ENCODE measurements at regions not wholly inside any gene's neighbourhood (a gene's known extent, or its start where the extent isn't known, plus 50 kb on each side); places are given as distances from the start of the nearest gene placed in this dataset.

- Histone ChIP-seq H3K9me3 (no peaks in the 10 kb centered on the region), H3K27ac (no peak overlapping the region), H3K4me1 (no peaks in the 10 kb centered on the region), H3K36me3 (no peaks in the 10 kb centered on the region), H3K27me3 (no peaks in the 10 kb centered on the region), H3K4me3 (no peak overlapping the region)
- DNase-seq (no peak), ATAC-seq (ENCODE audit: low FRiP score in 2 of 2) (no peak)
- TF ChIP-seq POLR2AphosphoS5 (IDR thresholded peaks at IDR 0.05), result no peak
- TF ChIP-seq EP300 (IDR thresholded peaks at IDR 0.05), result no peak
- no peak for TF ChIP-seq CTCF (IDR thresholded peaks at IDR 0.05)
- no peak for TF ChIP-seq POLR2A (IDR thresholded peaks at IDR 0.05)
Observed at GRCh38 chr14:49508124-49508523, 78.1 kb downstream of the RPS29 start.

GRCh38 chr14:49506650-49507049, 79.5 kb downstream of the RPS29 start:
- WGBS, 2 donors, result 65 to 67% methylated on average over 2 of the region's 2 CpGs
- Histone ChIP-seq H3K27me3 (no peaks in the 10 kb centered on the region), H3K36me3 (no peaks in the 10 kb centered on the region), H3K27ac (no peak overlapping the region), H3K4me3 (no peak overlapping the region), H3K4me1 (no peaks in the 10 kb centered on the region), H3K9me3 (no peaks in the 10 kb centered on the region)
- TF ChIP-seq POLR2A (IDR thresholded peaks at IDR 0.05) (no peak), POLR2AphosphoS5 (IDR thresholded peaks at IDR 0.05) (no peak), CTCF (IDR thresholded peaks at IDR 0.05) (no peak), EP300 (IDR thresholded peaks at IDR 0.05) (no peak)
- no peak for DNase-seq
- no peak for ATAC-seq (ENCODE audit: low FRiP score in 2 of 2)

- H3K9me3 ChIP-seq, result no peaks in the 10 kb centered on the region
- no peak overlapping the region for H3K27ac ChIP-seq
- no peak overlapping the region for H3K4me3 ChIP-seq
- ATAC-seq (ENCODE audit: low FRiP score in 2 of 2) (no peak), DNase-seq (no peak)
- no peaks in the 10 kb centered on the region for H3K36me3 ChIP-seq
- H3K27me3 ChIP-seq, result no peaks in the 10 kb centered on the region
- no peak for TF ChIP-seq CTCF (IDR thresholded peaks at IDR 0.05)
- H3K4me1 ChIP-seq, result no peaks in the 10 kb centered on the region
- 46 to 53% methylated on average over 5 of the region's 5 CpGs for WGBS, 2 donors
Observed at GRCh38 chr14:49505041-49505766, 81.0 kb downstream of the RPS29 start.

GRCh38 chr14:49497725-49498348, 88.3 kb downstream of the RPS29 start:
- peak; percentile 72 to 83 for ATAC-seq (ENCODE audit: low FRiP score in 2 of 2)
- TF ChIP-seq CTCF (IDR thresholded peaks at IDR 0.05), result peak; percentile 42 to 86 (median 82)
- no peak for TF ChIP-seq POLR2A (IDR thresholded peaks at IDR 0.05)

GRCh38 chr14:49497267-49497666, 88.9 kb downstream of the RPS29 start:
- WGBS, 2 donors, result 87% methylated on average over 7 of the region's 7 CpGs
- no peak for DNase-seq
- H3K27me3 ChIP-seq, result no peaks in the 10 kb centered on the region
- H3K4me1 ChIP-seq, result no peaks in the 10 kb centered on the region
- TF ChIP-seq POLR2A (IDR thresholded peaks at IDR 0.05), result no peak
- no peaks in the 10 kb centered on the region for H3K9me3 ChIP-seq
- H3K4me3 ChIP-seq, result no peak overlapping the region
- no peaks in the 10 kb centered on the region for H3K36me3 ChIP-seq
- no peak for ATAC-seq (ENCODE audit: low FRiP score in 2 of 2)
- no peak overlapping the region for H3K27ac ChIP-seq

More at GRCh38 chr14:49497725-49498348, 88.3 kb downstream of the RPS29 start:
- no peaks in the 10 kb centered on the region for H3K9me3 ChIP-seq
- H3K27me3 ChIP-seq, result no peaks in the 10 kb centered on the region
- H3K36me3 ChIP-seq, result no peaks in the 10 kb centered on the region
- 17 to 22% methylated on average over 7 of the region's 7 CpGs for WGBS, 2 donors
- no peaks in the 10 kb centered on the region for H3K4me1 ChIP-seq
- no peak overlapping the region for H3K27ac ChIP-seq
- H3K4me3 ChIP-seq, result no peak overlapping the region
- no peak for DNase-seq

Measured in upper lobe of left lung (tissue), 6 donors.